ENCODE measurements at regions not wholly inside any gene's neighbourhood (a gene's known extent, or its start where the extent isn't known, plus 50 kb on each side); places are given as distances from the start of the nearest gene placed in this dataset.
A peak's percentile ranks its signal among the peaks of the same experiment; 100 is the strongest.

GRCh38 chr20:23255716-23256385 is 94.7 kb upstream of the NXT1 start:
- TF ChIP-seq, protein P1, sequence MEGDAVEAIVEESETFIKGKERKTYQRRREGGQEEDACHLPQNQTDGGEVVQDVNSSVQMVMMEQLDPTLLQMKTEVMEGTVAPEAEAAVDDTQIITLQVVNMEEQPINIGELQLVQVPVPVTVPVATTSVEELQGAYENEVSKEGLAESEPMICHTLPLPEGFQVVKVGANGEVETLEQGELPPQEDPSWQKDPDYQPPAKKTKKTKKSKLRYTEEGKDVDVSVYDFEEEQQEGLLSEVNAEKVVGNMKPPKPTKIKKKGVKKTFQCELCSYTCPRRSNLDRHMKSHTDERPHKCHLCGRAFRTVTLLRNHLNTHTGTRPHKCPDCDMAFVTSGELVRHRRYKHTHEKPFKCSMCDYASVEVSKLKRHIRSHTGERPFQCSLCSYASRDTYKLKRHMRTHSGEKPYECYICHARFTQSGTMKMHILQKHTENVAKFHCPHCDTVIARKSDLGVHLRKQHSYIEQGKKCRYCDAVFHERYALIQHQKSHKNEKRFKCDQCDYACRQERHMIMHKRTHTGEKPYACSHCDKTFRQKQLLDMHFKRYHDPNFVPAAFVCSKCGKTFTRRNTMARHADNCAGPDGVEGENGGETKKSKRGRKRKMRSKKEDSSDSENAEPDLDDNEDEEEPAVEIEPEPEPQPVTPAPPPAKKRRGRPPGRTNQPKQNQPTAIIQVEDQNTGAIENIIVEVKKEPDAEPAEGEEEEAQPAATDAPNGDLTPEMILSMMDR (IDR thresholded peaks at IDR 0.05; ENCODE audit: insufficient read depth, low read depth, low read length), result no peak
- TF ChIP-seq EZH2 (IDR thresholded peaks at IDR 0.05; ENCODE audit: insufficient read depth, low read length), result no peak
- Histone ChIP-seq H4K20me1 (ENCODE audit: insufficient read depth, low read length) (no peaks in the 10 kb centered on the region), H3K9ac (ENCODE audit: low read length) (no peak overlapping the region), H3K79me2 (ENCODE audit: insufficient read depth, low read length) (no peaks in the 10 kb centered on the region), H3K36me3 (ENCODE audit: insufficient read depth, low read length) (no peaks in the 10 kb centered on the region), H3K4me1 (ENCODE audit: insufficient read depth, low read length) (peaks cover 34% of the 10 kb centered on the region), H3K9me3 (ENCODE audit: insufficient read depth, low read depth, low read length) (no peaks in the 10 kb centered on the region), H3K4me2 (ENCODE audit: low read length) (peak overlapping the region; percentile 6), H3K27ac (ENCODE audit: low read depth, low read length) (no peak overlapping the region), H3K4me3 (ENCODE audit: insufficient read depth, low read depth, low read length) (no peak overlapping the region), H3K27me3 (ENCODE audit: insufficient read depth, low read length) (no peaks in the 10 kb centered on the region), H2AFZ (ENCODE audit: low read depth, low read length) (peak overlapping the region; percentile 28)
- Mint-ChIP-seq H3K4me1 (ENCODE audit: low read depth, unreplicated experiment) (peaks cover 37% of the 10 kb centered on the region), H3K9me3 (ENCODE audit: unreplicated experiment) (no peaks in the 10 kb centered on the region), H3K27ac (ENCODE audit: unreplicated experiment) (no peak overlapping the region), H3K36me3 (ENCODE audit: low read depth, unreplicated experiment) (no peaks in the 10 kb centered on the region), H3K4me3 (ENCODE audit: unreplicated experiment) (no peak overlapping the region), H3K27me3 (ENCODE audit: low read depth, unreplicated experiment) (peaks cover 5% of the 10 kb centered on the region)
- FAIRE-seq (no peak), DNase-seq (ENCODE audit: low read depth) (no peak)

GRCh38 chr20:23255106-23255505 is 95.5 kb upstream of the NXT1 start:
- no peak overlapping the region for H3K9ac ChIP-seq (ENCODE audit: low read length)
- no peak for FAIRE-seq
- Mint-ChIP-seq H3K36me3 (ENCODE audit: low read depth, unreplicated experiment) (no peaks in the 10 kb centered on the region), H3K27ac (ENCODE audit: unreplicated experiment) (no peak overlapping the region), H3K27me3 (ENCODE audit: low read depth, unreplicated experiment) (peaks cover 5% of the 10 kb centered on the region), H3K9me3 (ENCODE audit: unreplicated experiment) (no peaks in the 10 kb centered on the region), H3K4me1 (ENCODE audit: low read depth, unreplicated experiment) (peaks cover 37% of the 10 kb centered on the region), H3K4me3 (ENCODE audit: unreplicated experiment) (no peak overlapping the region)
- peaks cover 34% of the 10 kb centered on the region for H3K4me1 ChIP-seq (ENCODE audit: insufficient read depth, low read length)
- no peak for TF ChIP-seq EZH2 (IDR thresholded peaks at IDR 0.05; ENCODE audit: insufficient read depth, low read length)
- TF ChIP-seq, protein P1 (IDR thresholded peaks at IDR 0.05; ENCODE audit: insufficient read depth, low read depth, low read length), result no peak
- H3K4me2 ChIP-seq (ENCODE audit: low read length), result no peak overlapping the region
- no peak for DNase-seq (ENCODE audit: low read depth)
- H3K36me3 ChIP-seq (ENCODE audit: insufficient read depth, low read length), result no peaks in the 10 kb centered on the region
- H3K9me3 ChIP-seq (ENCODE audit: insufficient read depth, low read depth, low read length), result no peaks in the 10 kb centered on the region
- no peak overlapping the region for H3K27ac ChIP-seq (ENCODE audit: low read depth, low read length)
- no peaks in the 10 kb centered on the region for H3K27me3 ChIP-seq (ENCODE audit: insufficient read depth, low read length)
- no peak overlapping the region for H2AFZ ChIP-seq (ENCODE audit: low read depth, low read length)
- H3K79me2 ChIP-seq (ENCODE audit: insufficient read depth, low read length), result no peaks in the 10 kb centered on the region
- no peaks in the 10 kb centered on the region for H4K20me1 ChIP-seq (ENCODE audit: insufficient read depth, low read length)
- no peak overlapping the region for H3K4me3 ChIP-seq (ENCODE audit: insufficient read depth, low read depth, low read length)

DNA sequence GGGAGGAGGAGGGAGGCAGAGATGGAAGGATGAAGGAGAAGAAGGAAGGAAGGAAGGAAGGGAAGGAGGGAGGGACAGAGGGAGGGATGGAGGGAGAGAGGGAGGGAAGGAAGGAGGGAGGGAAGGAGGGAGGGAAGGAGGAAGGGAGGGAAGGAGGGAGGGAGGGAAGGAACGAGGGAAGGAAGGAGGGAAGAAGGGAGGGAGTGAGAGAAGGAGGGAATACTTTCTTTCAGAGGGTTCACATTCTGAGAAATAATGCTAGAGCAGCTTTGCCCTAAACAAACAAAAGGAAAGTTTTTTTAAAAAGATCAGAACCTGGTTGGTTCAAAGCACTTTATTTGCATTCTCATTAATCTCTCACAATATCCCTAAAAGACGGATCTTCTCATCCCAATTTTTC is 96.1 kb upstream of the NXT1 start:
- FAIRE-seq, result no peak
- Histone ChIP-seq H3K27ac (ENCODE audit: low read depth, low read length) (no peak overlapping the region), H3K27me3 (ENCODE audit: insufficient read depth, low read length) (no peaks in the 10 kb centered on the region), H3K79me2 (ENCODE audit: insufficient read depth, low read length) (no peaks in the 10 kb centered on the region), H2AFZ (ENCODE audit: low read depth, low read length) (no peak overlapping the region), H3K4me3 (ENCODE audit: insufficient read depth, low read depth, low read length) (no peak overlapping the region), H3K4me2 (ENCODE audit: low read length) (no peak overlapping the region), H3K9me3 (ENCODE audit: insufficient read depth, low read depth, low read length) (no peaks in the 10 kb centered on the region), H3K4me1 (ENCODE audit: insufficient read depth, low read length) (peaks cover 34% of the 10 kb centered on the region), H3K36me3 (ENCODE audit: insufficient read depth, low read length) (no peaks in the 10 kb centered on the region), H3K9ac (ENCODE audit: low read length) (no peak overlapping the region), H4K20me1 (ENCODE audit: insufficient read depth, low read length) (no peaks in the 10 kb centered on the region)
- H3K27me3 Mint-ChIP-seq (ENCODE audit: low read depth, unreplicated experiment), result peaks cover 5% of the 10 kb centered on the region
- no peak overlapping the region for H3K27ac Mint-ChIP-seq (ENCODE audit: unreplicated experiment)
- no peak overlapping the region for H3K4me3 Mint-ChIP-seq (ENCODE audit: unreplicated experiment)
- DNase-seq (ENCODE audit: low read depth), result no peak
- H3K4me1 Mint-ChIP-seq (ENCODE audit: low read depth, unreplicated experiment), result peaks cover 37% of the 10 kb centered on the region
- no peaks in the 10 kb centered on the region for H3K36me3 Mint-ChIP-seq (ENCODE audit: low read depth, unreplicated experiment)
- H3K9me3 Mint-ChIP-seq (ENCODE audit: unreplicated experiment), result no peaks in the 10 kb centered on the region
- TF ChIP-seq, protein P1 (IDR thresholded peaks at IDR 0.05; ENCODE audit: insufficient read depth, low read depth, low read length), result no peak
- no peak for TF ChIP-seq EZH2 (IDR thresholded peaks at IDR 0.05; ENCODE audit: insufficient read depth, low read length)
